GM12873 (cell line): ENCODE measurements at regions not wholly inside any gene's neighbourhood (a gene's known extent, or its start where the extent isn't known, plus 50 kb on each side); places are given as distances from the start of the nearest gene placed in this dataset.

Experiments used
- TF ChIP-seq, protein P1 (sequence below): IDR thresholded peaks from 2 replicates; pipeline ENCODE4 v1.5.1; 2012; ENCODE audit warnings: low read depth, mild to moderate bottlenecking, moderate library complexity, low read length, control low read depth; ENCODE audit not compliant: insufficient read depth; ENCODE audit errors: missing control alignments

DNA sequence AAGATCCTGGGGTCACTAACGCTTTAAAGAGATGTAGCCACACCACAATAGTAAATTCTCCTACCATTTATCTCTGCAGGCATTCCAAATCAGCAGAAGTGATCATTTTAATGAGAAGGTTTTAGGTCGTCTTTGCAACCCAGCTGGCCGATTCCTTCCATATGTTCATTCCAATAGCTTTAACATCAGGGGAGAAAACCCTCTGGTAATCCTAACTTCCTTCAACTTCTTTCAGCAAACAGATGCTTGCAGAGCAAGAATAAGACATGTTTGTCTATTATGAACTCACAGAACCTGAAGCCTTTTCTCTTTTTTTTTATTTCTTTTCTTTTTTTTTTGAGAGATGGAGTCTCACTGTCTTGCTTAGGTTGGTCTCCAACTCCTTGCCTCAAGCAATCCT, 498.6 kb upstream of the SLITRK1 start:
- TF ChIP-seq, protein P1, sequence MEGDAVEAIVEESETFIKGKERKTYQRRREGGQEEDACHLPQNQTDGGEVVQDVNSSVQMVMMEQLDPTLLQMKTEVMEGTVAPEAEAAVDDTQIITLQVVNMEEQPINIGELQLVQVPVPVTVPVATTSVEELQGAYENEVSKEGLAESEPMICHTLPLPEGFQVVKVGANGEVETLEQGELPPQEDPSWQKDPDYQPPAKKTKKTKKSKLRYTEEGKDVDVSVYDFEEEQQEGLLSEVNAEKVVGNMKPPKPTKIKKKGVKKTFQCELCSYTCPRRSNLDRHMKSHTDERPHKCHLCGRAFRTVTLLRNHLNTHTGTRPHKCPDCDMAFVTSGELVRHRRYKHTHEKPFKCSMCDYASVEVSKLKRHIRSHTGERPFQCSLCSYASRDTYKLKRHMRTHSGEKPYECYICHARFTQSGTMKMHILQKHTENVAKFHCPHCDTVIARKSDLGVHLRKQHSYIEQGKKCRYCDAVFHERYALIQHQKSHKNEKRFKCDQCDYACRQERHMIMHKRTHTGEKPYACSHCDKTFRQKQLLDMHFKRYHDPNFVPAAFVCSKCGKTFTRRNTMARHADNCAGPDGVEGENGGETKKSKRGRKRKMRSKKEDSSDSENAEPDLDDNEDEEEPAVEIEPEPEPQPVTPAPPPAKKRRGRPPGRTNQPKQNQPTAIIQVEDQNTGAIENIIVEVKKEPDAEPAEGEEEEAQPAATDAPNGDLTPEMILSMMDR: no peak

DNA sequence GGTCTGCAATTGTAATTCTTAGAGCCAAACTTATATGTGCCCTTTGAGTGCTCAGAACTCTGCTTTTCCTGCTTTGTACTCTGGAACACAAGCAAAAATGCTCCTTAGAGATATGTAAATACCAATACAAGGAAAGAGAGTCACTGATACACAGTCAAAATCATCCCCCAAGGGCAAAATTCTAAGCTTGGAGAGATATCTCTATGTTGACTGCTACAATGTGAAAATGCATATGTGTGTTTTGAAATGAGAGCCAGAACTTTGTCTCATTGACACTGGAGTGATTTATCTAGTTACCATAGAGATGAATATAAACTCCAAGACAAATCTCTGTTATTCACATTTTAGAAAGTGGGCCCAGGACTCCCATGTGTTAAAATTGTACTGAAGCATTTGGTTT, 494.8 kb upstream of the SLITRK1 start:
- TF ChIP-seq, protein P1: no peak

DNA sequence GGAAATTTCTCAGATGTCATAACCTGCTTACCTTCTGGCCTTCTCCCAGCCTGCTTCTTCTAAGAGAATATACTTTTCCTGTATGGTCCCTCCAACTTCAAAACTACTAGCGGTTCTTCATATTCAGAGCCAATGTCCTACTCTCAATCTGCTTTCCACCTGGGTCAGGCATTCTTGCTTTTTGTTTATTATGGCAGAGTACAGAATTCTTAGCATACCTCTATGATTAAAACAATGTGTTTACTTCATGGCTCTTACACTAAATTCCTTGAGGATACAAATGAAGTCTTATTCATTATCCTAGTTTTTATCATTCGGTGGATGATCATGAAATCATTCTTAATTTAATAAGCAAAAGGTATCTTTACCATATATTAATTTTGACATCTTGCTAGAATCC, 484.2 kb upstream of the SLITRK1 start:
- TF ChIP-seq, protein P1: no peak

DNA sequence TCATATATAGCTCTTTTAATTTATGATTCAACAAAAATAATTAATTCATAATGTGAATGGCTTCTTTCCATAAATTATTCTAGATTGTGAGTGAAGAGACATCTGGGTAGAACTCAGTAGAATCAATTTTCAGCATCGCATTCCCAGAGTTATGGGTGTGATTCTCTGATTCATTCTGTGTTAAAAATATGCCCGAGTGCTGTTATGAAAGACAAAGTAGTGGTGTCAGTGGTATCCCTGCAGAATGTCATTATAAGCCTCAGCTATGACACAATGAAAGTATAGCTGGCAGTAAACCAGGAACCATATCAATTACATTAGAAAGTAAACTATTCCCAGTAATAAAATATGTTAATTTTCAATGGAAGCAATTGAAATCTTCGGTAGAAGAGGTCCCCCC, 480.5 kb upstream of the SLITRK1 start:
- TF ChIP-seq, protein P1: no peak

DNA sequence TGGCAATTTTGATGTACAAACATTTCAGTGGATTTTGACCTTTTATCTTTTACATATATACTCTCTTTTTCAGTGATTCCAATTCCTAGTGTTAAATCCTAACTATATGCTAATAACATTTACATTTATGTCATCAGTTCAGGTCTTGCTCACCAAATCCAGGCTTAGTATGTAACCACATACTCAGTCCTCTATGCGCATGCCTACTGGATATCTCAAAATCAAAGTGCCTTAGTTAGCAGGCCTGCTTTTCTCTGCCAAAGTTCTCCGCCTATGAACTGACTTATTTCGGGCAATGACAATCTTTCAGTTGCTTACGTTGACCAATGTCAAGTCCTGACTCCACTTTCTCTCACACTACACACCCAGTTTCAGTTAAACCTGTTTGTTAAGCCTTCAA, 478.5 kb upstream of the SLITRK1 start:
- TF ChIP-seq, protein P1: no peak

DNA sequence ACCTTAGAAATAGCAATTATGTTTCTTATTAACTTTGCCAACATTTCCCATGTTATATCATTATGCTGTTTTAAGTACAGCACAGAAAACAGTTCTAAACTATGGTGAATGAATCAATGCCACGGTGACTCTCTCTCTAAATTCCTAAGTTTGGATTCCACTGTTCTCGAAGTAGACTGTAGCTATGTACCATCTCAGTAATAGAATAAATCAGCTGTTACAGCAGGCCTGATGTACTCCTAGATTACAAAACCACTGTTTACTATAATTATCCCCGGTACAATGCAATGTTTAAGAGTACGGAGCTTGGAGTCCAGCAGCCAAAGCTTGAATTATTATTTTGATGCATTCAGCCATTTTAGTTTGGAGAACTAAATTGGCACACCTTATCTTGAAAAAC, 476.3 kb upstream of the SLITRK1 start:
- TF ChIP-seq, protein P1: no peak

DNA sequence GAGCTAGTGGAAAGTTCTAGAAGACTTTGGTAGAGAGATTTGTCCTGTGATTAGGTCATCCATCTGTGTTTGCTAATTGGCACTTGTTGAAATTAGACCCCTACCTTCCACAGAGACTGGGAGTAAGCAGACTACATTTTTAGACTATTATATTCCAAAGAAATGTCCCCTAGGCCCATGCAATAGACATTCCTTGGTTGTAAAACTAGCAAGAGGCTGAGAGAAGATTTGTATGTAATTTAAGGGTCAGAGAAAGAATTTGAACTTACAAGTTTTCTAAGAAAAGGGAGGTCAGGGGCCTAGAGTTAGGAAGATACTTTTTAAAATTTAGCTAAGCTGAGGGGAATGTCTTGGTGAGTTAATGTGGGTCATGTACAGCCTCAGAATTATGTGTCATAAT, 470.7 kb upstream of the SLITRK1 start:
- TF ChIP-seq, protein P1: no peak
